ENCODE measurements at regions not wholly inside any gene's neighbourhood (a gene's known extent, or its start where the extent isn't known, plus 50 kb on each side); places are given as distances from the start of the nearest gene placed in this dataset.
"Not testable (repeated sequence)": the region's sequence is repeated elsewhere in the genome, so short reads cannot be mapped to it uniquely, and the experiment has no call there.

DNA sequence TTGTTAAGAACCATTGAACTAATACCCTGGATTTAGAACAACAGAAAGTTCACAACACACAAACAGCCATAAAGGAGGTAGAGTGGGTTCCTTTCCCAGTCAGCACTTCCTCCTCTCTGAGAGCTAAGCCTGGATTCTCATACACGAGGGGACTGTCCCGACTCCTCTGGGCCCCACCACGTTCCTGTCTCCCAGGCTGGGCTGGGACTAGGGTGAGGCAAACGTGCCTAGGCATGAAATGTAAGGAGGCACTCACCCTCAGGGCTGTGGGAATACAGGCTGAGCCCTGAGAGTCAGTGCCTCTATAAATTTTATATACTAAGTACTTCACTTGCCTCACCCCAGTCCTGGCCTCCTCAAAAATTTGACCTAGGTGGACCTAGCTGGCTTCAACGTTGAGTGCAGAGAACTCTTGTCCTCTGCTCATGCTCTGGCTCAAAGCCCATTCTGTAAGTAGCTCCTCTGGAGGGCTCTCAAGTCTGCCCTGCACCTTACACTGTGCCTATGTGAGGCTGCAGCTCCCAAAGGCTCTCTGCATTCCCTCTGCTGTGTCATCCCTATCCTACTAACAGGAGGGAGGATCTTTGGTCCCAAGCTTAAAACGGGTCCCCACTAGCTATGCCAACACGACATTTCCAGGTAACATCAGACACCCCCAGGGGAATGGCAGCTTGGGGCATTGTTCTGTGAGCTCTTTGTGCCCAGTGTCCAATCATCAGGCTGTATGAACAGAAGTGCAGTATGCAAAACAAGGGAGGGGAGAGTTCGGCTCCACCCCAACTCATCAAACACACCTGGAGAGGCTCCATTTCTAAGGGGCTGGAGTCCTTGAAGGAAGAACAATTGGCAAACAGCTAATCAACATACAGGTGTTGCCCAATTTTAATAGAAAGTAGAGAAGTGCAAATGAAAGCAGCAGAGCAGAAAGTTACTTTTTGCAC lies 233.2 kb downstream of the RPLP1 start:
- DNase-seq: no peak

DNA sequence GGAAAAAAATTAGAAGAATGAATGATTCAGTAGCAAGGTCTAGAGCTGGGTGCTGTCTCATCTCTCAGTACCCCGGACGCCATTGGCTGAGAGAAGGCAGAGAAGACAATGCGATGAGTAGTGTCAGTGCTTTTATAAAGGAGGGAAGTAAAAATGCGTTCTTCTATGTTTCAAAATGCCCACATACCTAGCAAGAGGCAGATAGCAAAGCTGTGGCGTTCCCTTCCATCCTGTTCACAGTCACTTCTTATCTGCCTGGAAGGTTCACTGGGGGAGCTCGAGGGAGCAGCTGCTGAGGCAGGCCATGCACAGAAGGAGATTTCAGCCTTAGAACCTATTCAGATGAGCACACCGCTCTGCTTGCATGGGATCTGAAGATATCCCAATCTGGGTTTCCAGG lies 234.0 kb downstream of the RPLP1 start:
- DNase-seq: no peak

DNA sequence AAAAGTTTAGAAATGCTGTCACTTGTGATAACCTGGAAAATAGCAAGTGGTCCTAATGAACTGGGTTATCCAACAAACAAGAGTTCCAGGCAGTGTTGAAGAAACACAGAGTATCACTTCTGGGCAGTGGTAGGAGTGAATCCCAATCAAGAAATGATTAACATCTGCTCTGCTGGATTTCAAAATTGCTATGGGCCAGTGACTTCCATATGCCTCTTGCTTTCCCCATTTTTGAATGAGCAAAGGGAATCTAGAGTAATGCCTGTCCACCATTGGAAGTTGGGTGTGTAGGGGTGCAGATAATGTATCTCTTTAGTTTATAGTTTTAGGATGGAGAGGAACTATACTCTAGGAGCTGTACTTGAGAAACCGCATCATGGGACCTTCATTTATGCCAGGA lies 236.5 kb downstream of the RPLP1 start:
- no peak for DNase-seq

DNA sequence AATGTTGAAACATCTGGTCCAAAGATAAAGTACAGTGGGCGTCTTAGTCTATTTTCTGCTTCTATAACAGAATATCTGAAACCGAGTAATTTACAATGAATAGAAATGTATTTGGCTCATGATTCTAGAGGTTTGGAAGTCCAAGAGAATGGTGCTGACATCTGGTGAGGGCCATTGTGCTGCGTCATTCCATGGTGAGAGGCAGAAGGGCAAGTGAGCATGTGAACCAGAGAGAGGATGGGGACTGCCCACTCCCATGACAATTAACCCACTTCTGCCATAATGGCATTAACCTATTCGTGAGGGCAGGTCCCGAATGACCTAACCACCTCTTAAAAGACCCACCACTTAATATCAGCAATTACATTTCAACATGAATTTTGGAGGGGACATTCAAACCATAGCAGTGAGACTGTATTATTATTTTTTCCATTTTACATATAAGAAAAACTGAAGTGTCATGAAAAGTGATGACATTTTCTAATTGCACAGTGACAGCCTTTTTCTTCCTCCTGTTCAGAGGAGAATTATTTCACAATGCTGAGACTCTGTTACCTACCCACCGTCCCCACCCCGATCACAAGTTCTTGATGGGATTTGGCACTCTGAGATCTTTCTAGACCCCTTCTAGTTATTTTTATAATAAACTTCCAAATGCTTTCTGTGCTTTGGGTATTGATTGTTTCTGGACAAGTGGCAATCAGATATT lies 238.8 kb downstream of the RPLP1 start:
- DNase-seq: no peak

GRCh38 chr15:69692342-69692741 lies 239.7 kb downstream of the RPLP1 start:
- no peak for DNase-seq

DNA sequence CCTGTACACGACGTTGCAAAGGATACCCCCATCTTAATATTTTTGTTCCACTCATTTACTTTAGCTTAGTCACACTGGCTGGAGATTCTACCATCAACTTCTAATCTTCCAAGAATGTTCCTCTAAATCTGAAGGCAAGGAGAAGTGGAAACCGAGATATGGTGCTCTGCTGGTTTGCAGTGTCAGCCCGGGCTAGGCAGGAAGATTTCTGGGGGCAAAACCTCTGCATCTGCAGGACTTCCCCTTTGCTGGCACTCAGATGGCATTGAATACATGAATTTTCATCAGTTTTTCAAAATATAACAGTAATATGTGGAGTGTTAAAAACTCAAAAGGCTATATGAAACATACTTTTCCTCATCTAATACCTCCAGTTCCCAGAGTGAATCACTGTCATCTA lies 240.4 kb downstream of the RPLP1 start:
- DNase-seq: no peak

- no peak for DNase-seq
These were observed 244.3 kb downstream of the RPLP1 start for GRCh38 chr15:69696946-69697345.

- DNase-seq: no peak
These were observed 245.3 kb downstream of the RPLP1 start for GRCh38 chr15:69697916-69698315.

DNA sequence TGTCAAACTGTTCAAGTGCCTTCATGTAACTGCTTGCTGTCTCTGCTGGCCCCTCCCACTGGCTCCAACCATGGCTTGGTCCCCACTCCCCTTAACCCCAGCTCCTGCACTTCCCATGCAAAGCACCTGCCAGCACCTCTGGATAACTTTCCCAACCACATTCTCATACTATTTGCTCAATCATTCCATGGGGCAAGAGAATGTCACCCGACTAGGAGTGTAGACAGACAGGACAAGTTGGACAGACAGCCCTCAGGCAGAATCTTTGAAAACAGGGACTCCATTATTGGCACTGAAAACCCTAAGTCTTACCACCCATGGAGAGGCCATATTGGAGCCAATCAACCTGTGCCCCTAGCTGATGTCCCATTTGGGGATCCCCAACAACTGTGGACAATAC lies 246.5 kb downstream of the RPLP1 start:
- no peak for DNase-seq

DNA sequence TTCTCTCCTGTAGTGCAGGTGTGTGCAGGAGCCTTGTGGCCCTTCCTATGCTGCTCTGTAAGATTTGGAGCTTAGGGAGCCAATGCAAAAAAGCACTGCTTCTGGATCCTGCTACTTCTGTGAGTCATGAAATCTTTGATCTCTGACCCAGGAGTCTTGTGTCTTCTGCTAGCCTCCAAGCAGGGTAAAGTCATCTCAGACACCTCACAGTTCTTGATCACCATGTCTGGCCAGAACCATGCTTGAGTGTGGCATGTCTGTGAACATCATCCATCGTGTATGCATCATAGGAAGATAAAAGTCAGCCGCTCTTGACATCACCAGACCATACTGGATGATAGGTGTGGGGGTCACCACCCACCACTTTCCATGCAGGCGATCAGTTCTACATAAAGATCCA lies 247.8 kb downstream of the RPLP1 start:
- no peak for DNase-seq

DNA sequence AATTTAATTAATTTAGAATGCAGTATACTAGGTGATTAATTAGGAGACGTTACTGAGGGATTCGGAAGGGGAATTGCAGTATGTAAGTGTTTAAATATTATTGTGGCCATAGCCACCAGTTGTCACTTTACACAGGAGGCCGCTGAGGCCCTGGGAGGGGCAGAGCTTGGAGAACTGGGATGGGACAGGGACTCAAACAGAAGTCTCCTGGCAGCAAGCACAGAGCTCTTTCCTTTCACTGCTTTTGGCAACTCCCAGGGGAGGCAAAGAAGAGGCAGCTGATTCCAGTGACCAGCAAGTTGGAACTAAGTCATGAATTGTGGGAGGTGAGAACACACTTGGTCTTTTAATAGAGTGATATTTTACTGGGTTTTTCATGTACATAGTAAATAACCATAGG lies 248.6 kb downstream of the RPLP1 start:
- no peak for DNase-seq

- no peak for DNase-seq
These were observed 251.0 kb downstream of the RPLP1 start for GRCh38 chr15:69703532-69704187.

- DNase-seq: no peak
These were observed 251.6 kb downstream of the RPLP1 start for GRCh38 chr15:69704229-69704628.

DNA sequence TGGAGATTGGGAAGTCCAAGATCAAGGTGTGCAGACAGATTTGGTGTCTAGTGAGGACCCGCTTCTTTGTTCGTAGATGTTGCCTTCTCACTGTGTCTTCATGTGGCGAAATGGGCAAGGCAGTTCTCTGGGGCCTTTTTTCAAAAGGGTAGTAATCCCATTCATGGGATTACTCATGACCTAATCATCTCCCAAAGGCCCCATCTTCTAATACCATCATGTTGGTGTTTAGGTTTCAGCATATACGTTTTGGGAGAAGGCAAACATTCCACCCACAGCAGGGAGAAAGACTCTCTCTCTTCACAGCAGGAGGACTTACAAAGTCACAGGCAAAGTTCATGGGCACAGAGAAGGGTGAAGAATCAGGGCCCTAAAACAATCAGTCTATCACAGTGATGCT lies 252.1 kb downstream of the RPLP1 start:
- DNase-seq: no peak

DNA sequence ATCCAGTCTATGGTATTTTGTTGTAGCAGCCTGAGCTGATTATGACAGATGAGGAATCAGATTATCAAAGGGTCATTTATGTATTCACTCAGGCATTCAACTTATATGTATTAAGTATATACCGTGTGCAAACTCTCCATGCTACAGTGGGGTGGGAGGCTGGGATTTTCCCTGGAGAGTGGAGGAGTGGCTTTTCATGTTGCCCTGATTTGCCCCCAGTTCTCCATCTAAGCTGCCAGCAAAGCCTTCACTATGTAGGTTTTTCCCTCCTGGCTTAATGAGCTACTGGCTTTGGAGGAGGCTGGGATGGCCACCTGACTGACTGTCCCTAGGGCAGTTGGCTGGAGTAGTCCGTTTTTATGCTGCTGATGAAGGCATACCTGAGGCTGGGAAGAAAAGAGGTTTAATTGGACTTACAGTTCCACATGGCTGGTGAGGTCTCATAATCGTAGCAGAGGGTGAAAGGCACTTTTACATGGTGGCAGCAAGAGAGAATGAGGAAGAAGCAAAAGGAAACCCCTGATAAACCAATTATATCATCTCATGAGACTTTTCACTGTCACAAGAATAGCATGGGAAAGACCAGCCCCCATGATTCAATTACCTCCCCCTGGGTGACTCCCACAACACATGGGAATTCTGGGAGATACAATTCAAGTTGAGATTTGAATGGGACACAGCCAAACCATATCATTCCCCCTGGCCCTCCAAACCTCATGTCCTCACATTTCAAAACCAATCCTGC lies 253.9 kb downstream of the RPLP1 start:
- no peak for DNase-seq

DNA sequence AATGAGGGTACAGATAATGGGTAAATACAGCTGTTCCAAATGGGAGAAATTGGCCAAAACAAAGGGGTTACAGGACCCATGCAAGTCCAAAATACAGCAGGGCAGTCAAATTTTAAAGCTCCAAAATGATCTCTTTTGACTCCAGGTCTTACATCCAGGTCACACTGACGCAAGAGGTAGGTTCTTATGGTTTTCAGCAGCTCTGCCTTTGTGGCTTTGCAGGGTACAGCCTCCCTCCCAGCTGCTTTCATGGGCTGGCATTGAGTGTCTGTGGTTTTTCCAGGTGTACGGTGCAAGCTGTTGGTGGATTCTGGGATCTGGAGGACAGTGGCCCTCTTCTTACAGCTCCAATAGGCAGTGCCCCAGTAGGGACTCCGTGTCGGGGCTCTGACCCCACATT lies 254.6 kb downstream of the RPLP1 start:
- DNase-seq: not testable (repeated sequence)

- not testable (repeated sequence) for DNase-seq
These were observed 256.0 kb downstream of the RPLP1 start for GRCh38 chr15:69708436-69709122.

- DNase-seq: no peak
These were observed 260.4 kb downstream of the RPLP1 start for GRCh38 chr15:69712991-69713390.

DNA sequence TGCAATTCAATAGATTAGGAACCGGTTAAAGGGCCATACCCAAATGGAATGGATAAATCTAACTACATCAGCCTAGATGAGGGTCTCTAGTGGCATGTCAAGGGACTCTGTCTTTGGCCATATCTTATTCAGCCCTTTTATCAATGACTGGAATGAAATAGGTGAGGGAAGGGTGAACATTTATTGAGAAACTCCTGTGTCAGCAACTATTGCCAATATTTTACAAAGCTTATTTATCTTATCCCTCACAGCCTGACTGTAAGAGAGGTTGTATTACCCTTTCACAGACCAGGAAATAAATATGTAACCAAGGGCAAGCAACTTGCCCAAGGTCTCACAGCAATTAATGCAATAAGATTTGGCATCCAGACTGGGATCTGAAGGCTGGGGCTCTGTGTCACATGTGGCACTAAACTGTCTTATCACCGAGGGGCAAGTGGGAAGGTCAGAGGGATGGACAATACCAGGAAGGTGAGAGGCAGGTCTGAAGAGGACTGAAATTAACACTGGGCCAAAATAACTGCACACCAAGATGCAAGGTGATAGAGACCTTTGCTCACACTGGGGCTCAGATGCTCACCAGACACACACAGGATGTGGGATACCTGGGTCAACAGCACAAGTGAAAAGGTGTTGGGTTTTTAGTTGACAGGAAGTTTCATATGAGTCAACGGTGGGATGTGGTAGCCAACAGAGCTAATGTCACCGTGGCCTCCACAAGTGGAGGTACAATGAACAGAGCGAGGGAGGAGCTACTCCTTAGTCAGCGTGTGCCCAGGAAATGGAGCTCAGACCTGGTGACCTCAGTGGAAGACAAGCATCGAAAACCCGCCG lies 261.3 kb downstream of the RPLP1 start:
- DNase-seq: no peak

DNA sequence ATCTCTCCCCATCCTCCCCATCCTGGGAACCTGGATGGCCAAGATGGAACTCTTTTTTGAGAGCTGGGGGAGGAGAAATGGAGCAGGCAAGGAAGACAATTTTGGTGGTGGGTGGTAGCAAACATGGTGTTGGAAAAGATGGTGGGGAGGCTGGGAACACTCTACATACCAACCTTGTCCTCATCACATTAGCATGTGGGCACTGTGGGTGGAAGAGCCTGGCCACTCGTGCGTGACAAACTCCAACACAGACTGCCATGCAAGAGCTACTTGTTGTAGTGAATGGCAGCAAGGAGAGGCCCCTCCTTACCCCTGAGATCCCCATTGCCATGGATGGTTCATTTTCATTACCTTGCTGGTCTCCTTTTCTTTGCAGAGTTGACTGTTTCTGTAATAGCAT lies 262.6 kb downstream of the RPLP1 start:
- no peak for DNase-seq

DNA sequence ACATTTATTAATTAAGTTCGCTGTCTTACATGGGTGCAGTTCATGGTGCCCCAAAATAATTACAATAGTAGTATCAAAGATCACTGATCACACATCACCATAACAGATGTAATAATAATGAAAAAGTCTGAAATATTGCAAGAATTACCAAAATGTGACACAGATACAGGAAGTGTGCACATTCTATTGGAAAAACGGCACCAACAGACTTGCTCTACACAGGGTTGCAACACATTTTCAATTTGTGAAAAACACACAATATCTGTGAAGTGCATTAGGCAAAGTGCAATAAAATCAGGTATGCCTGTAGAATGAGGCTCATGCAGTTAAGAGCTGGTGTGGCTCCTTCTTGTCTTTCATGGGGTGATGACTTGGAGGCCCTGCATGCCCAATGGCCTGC lies 265.8 kb downstream of the RPLP1 start:
- no peak for DNase-seq

All from HCEC 1CT (cell line).